H1 (cell line): ENCODE measurements at regions not wholly inside any gene's neighbourhood (a gene's known extent, or its start where the extent isn't known, plus 50 kb on each side); places are given as distances from the start of the nearest gene placed in this dataset.

ENCODE experiments used
- EGR1 ChIP-seq: IDR thresholded peaks from 2 replicates; pipeline ENCODE4 v1.6.1; 2011; ENCODE audit warnings: low read depth, low read length, borderline replicate concordance
- PHF8 ChIP-seq: fragments of 200-600 bp; sonication (generic); conservative IDR thresholded peaks from 2 replicates; pipeline ENCODE4 v1.7.1; 2012; ENCODE audit warnings: low read depth, mild to moderate bottlenecking, inconsistent platforms, low read length, moderate library complexity
- TF ChIP-seq, protein P1 (sequence below): IDR thresholded peaks from 2 replicates; pipeline ENCODE4 v1.6.1; 2011; ENCODE audit warnings: low read length, improper control_type of control experiment
- TF ChIP-seq, protein P2 (sequence below), 3 experiments: IDR thresholded peaks; 1 replicate in 2 of 3; 2 replicates in 1 of 3; pipeline versions ENCODE4 v1.5.1 to v1.6.1; 2011; ENCODE audit warnings: low read length in 3 of 3, mild to moderate bottlenecking in 3 of 3, inconsistent platforms in 2 of 3, low read depth in 1 of 3, moderate library complexity in 1 of 3; ENCODE audit not compliant: insufficient read depth in 1 of 3; ENCODE audit errors: control extremely low read depth in 1 of 3

DNA sequence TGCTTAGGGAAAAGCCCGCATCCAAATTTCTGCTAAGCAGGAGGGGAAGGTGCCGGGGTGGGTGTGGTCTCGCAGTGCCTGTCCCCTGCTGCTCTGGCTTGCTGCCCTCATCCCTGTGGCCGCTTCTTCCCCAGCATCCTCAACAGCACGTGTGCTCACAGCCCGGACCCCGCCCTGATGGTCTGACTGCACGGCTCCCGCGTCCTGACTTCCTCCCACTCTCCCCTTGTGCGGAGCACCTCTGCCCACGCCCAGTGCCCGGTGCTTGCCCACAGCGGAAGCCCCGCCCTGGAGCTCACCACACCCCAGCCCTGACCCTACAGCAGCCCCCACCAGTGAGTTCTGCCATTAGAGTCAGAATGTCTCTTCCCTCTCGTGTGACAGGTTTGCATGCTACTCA, 277.9 kb downstream of the NDUFA10 start:
- TF ChIP-seq EGR1 (no peak), PHF8 (no peak)
- TF ChIP-seq, protein P1, sequence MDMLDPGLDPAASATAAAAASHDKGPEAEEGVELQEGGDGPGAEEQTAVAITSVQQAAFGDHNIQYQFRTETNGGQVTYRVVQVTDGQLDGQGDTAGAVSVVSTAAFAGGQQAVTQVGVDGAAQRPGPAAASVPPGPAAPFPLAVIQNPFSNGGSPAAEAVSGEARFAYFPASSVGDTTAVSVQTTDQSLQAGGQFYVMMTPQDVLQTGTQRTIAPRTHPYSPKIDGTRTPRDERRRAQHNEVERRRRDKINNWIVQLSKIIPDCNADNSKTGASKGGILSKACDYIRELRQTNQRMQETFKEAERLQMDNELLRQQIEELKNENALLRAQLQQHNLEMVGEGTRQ: no peak
- TF ChIP-seq, protein P2, sequence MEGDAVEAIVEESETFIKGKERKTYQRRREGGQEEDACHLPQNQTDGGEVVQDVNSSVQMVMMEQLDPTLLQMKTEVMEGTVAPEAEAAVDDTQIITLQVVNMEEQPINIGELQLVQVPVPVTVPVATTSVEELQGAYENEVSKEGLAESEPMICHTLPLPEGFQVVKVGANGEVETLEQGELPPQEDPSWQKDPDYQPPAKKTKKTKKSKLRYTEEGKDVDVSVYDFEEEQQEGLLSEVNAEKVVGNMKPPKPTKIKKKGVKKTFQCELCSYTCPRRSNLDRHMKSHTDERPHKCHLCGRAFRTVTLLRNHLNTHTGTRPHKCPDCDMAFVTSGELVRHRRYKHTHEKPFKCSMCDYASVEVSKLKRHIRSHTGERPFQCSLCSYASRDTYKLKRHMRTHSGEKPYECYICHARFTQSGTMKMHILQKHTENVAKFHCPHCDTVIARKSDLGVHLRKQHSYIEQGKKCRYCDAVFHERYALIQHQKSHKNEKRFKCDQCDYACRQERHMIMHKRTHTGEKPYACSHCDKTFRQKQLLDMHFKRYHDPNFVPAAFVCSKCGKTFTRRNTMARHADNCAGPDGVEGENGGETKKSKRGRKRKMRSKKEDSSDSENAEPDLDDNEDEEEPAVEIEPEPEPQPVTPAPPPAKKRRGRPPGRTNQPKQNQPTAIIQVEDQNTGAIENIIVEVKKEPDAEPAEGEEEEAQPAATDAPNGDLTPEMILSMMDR (IDR thresholded peaks at IDR 0.05; ENCODE audit: control extremely low read depth in 1 of 3, insufficient read depth in 1 of 3, low read depth in 1 of 3, low read length in 3 of 3): no peak
